ENCODE measurements at regions not wholly inside any gene's neighbourhood (a gene's known extent, or its start where the extent isn't known, plus 50 kb on each side); places are given as distances from the start of the nearest gene placed in this dataset.
A peak's percentile ranks its signal among the peaks of the same experiment; 100 is the strongest.

DNA sequence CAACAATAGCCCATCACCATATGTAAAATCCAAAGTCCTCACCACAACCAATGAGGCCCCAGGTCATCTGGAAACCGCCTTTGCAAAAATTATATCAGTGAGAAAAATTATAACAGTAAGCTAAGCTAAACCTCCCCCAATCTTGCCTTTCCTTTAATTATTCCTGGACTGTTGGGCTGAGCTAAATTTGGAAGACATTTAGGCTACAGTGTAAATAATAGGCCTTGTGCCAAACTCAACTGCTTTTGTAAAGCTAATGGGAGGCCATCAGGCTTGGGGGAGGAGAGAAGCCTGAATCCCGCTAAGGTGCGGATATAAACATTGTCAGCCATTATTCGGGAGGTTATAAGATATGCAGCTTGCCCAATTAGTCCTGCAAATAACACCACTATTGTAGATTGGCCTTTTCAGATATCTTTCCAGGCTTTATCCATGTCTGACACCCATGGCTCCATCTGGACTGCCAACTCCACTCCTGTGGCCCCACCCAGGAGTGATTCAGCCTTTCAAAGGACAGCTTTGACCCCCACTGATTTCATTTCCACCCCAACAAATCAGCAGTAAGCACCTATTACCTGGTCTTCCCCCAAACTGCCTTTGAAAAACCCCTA lies 53.0 kb upstream of the CA12 start:
- no peak for DNase-seq
- no peak overlapping the region for H3K4me3 Mint-ChIP-seq
- H3K27me3 Mint-ChIP-seq (ENCODE audit: low read depth in 3 of 3): peaks cover 2 to 4% (median 3%) of the 10 kb centered on the region in 3 donors
- H3K9me3 Mint-ChIP-seq: no peaks in the 10 kb centered on the region
- no peak overlapping the region for H3K27ac Mint-ChIP-seq
- H3K36me3 Mint-ChIP-seq: no peaks in the 10 kb centered on the region
- peaks cover 6 to 7% of the 10 kb centered on the region in 2 donors for H3K4me1 Mint-ChIP-seq

- no peak for DNase-seq
- no peak overlapping the region for H3K4me3 Mint-ChIP-seq
- H3K36me3 Mint-ChIP-seq: no peaks in the 10 kb centered on the region
- peaks cover 2 to 4% (median 3%) of the 10 kb centered on the region in 3 donors for H3K27me3 Mint-ChIP-seq (ENCODE audit: low read depth in 3 of 3)
- H3K27ac Mint-ChIP-seq: no peak overlapping the region
- H3K9me3 Mint-ChIP-seq: no peaks in the 10 kb centered on the region
- H3K4me1 Mint-ChIP-seq: peaks cover 6 to 7% of the 10 kb centered on the region in 2 donors
Observed at GRCh38 chr15:63435204-63435820, 53.7 kb upstream of the CA12 start.

DNA sequence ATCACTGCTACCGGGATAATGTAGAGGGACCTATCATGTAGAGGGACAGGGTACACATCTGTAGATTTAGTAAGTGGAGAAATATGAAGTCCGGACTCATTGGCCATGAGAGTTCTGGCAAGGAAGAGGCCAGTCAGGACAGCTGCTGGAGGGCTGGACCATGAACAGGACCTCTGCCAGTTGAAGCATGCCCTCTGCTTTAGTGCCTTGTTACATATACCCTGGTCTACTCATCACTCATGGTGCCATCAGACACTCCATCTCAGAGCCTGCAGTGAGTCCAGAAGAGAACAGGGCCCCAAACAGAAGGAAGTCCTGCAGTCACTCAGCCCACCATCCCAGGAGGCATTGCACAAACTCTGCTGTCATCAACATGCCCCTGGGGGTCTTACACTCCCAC lies 54.7 kb upstream of the CA12 start:
- Mint-ChIP-seq H3K9me3 (no peaks in the 10 kb centered on the region), H3K4me3 (no peak overlapping the region), H3K27ac (peak overlapping the region in 1 of 6 donors; percentile 10), H3K27me3 (ENCODE audit: low read depth in 3 of 3) (peaks cover 3 to 12% (median 4%) of the 10 kb centered on the region in 3 donors), H3K36me3 (no peaks in the 10 kb centered on the region), H3K4me1 (peaks cover 6 to 7% of the 10 kb centered on the region in 2 donors)
- DNase-seq: no peak

DNA sequence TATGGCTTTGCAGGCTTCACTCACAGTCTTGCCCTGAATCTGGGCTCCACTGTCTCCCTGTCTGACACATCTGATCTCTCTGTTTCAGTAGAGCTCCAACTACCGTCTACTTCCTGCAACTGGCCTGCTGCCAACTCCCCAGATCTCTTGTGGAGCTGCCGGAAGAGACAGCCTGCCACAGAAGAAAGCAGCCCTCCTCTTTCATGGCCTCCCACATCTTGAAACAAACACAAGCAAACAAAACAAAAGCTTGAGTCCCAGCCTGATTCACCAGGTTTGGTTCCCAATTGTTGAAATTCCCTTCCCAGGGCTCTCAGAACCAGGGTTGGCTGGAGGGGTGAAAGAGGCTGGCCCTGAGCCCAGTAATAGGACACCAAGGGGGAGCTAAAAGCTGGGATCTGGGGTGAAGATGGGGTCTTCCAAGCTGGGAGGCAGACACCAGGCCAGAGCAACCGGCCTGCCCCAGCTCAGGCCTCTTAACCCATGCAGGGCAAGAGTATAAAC lies 55.3 kb upstream of the CA12 start:
- DNase-seq: peak; percentile 5 to 22 (median 18)
- Mint-ChIP-seq H3K27ac (peak overlapping the region in 1 of 6 donors; percentile 10), H3K27me3 (ENCODE audit: low read depth in 3 of 3) (peaks cover 3 to 17% (median 4%) of the 10 kb centered on the region in 3 donors), H3K4me3 (no peak overlapping the region), H3K4me1 (peaks cover 6 to 7% of the 10 kb centered on the region in 2 donors), H3K36me3 (no peaks in the 10 kb centered on the region), H3K9me3 (no peaks in the 10 kb centered on the region)

GRCh38 chr15:63439536-63440264 lies 58.1 kb upstream of the CA12 start:
- Mint-ChIP-seq H3K27me3 (ENCODE audit: low read depth in 3 of 3) (peaks cover 0 to 18% (median 3%) of the 10 kb centered on the region in 3 donors), H3K4me1 (peaks cover 6 to 7% of the 10 kb centered on the region in 2 donors), H3K36me3 (no peaks in the 10 kb centered on the region), H3K4me3 (no peak overlapping the region), H3K27ac (no peak overlapping the region), H3K9me3 (no peaks in the 10 kb centered on the region)
- DNase-seq: no peak

DNA sequence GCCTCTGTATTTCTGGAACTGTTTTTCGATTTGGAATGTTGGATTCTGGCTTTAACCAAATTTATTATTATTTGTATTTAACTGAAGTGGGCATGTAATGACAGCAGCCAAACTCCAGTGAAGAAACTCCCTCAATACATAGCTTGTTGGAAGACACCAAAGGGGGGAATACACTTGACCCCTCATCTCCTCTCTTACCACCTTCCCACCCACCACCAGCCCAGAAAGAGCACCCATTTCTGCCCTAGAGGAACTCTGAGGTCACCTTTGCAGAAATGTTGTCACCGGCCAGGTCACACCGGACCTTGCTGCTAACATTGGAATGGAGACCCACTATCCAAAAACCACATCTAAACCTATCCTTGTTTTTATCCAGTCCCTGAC lies 58.6 kb upstream of the CA12 start:
- H3K4me3 Mint-ChIP-seq: no peak overlapping the region
- no peak for DNase-seq
- H3K27me3 Mint-ChIP-seq (ENCODE audit: low read depth in 3 of 3): peaks cover 0 to 18% (median 3%) of the 10 kb centered on the region in 3 donors
- no peaks in the 10 kb centered on the region for H3K9me3 Mint-ChIP-seq
- H3K27ac Mint-ChIP-seq: no peak overlapping the region
- H3K4me1 Mint-ChIP-seq: peaks cover 6 to 7% of the 10 kb centered on the region in 2 donors
- H3K36me3 Mint-ChIP-seq: no peaks in the 10 kb centered on the region

- H3K9me3 Mint-ChIP-seq: no peaks in the 10 kb centered on the region
- peaks cover 6 to 7% of the 10 kb centered on the region in 2 donors for H3K4me1 Mint-ChIP-seq
- no peak for DNase-seq
- no peaks in the 10 kb centered on the region for H3K36me3 Mint-ChIP-seq
- H3K27me3 Mint-ChIP-seq (ENCODE audit: low read depth in 3 of 3): peaks cover 0 to 18% (median 3%) of the 10 kb centered on the region in 3 donors
- no peak overlapping the region for H3K4me3 Mint-ChIP-seq
- no peak overlapping the region for H3K27ac Mint-ChIP-seq
Observed at GRCh38 chr15:63440756-63441155, 59.1 kb upstream of the CA12 start.

- H3K27ac Mint-ChIP-seq: no peak overlapping the region
- peaks cover 6 to 7% of the 10 kb centered on the region in 2 donors for H3K4me1 Mint-ChIP-seq
- no peaks in the 10 kb centered on the region for H3K9me3 Mint-ChIP-seq
Observed at GRCh38 chr15:63441266-63441665, 59.6 kb upstream of the CA12 start.

GRCh38 chr15:63442080-63442479 lies 60.4 kb upstream of the CA12 start:
- Mint-ChIP-seq H3K36me3 (no peaks in the 10 kb centered on the region), H3K4me1 (peaks cover under 1% of the 10 kb centered on the region in 2 donors), H3K27ac (no peak overlapping the region), H3K4me3 (no peak overlapping the region), H3K9me3 (no peaks in the 10 kb centered on the region), H3K27me3 (ENCODE audit: low read depth in 3 of 3) (peaks cover 0 to 18% (median 4%) of the 10 kb centered on the region in 3 donors)
- DNase-seq: no peak

More at GRCh38 chr15:63441266-63441665, 59.6 kb upstream of the CA12 start:
- DNase-seq: no peak
- Mint-ChIP-seq H3K4me3 (no peak overlapping the region), H3K36me3 (no peaks in the 10 kb centered on the region), H3K27me3 (ENCODE audit: low read depth in 3 of 3) (peaks cover 0 to 18% (median 3%) of the 10 kb centered on the region in 3 donors)

DNA sequence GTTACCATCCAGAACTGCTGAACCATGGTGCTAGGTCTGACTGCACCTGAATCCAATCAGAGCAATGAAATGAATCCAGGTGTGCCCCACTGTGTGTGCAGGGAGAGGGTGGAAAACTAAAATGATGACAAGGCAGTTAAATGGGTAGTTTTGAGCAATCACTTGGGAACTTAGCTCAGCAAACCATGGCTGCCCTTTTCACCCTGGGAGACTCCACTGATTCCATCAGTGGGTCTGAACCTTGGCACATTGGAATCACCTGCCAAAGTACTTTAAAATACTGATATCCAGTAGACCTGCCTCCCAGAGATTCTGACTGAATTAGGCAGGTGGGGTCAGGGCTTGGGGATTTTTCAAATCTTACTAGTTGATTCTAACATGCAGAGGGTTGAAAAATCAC lies 59.8 kb upstream of the USP3 start:
- Mint-ChIP-seq H3K36me3 (no peaks in the 10 kb centered on the region), H3K27me3 (ENCODE audit: low read depth in 3 of 3) (peaks cover 3 to 18% (median 4%) of the 10 kb centered on the region in 3 donors), H3K4me3 (no peak overlapping the region), H3K27ac (no peak overlapping the region), H3K4me1 (no peaks in the 10 kb centered on the region), H3K9me3 (no peaks in the 10 kb centered on the region)
- DNase-seq: no peak

- Mint-ChIP-seq H3K4me1 (no peaks in the 10 kb centered on the region), H3K27ac (no peak overlapping the region), H3K36me3 (no peaks in the 10 kb centered on the region), H3K9me3 (no peaks in the 10 kb centered on the region), H3K27me3 (ENCODE audit: low read depth in 3 of 3) (peaks cover 2 to 11% (median 6%) of the 10 kb centered on the region in 3 donors), H3K4me3 (no peak overlapping the region)
- no peak for DNase-seq
Observed at GRCh38 chr15:63446255-63446654, 58.1 kb upstream of the USP3 start.

DNA sequence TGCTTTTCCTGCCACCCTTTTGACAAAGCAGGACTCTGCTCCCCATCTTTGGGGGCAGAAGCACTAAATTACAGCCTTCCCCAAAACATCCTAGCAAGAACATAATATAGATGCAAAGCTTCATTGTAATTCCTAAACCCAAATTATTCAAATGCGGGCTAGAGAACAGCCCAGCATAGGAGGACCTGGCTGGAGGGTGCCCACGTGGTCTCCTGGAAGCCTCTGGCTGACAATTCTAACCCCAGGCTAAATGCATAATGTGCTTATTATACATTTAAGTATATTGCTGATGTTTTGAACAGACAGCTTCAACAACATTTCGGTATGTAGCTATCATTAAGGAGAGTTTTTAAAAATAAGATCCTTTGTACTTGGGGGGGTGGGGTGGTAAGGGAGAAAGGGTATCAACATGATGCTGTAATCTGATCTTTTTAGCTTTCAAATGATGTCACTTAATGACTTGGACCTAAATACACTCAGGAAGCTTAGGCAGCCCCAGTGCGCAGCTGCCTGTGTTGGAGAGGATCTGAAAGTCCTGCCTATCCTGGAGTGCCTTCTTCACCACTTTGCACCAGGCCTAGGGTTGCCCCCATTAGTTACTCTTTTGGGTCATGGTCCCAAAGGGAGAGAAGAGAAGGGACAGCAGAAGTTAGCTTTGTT lies 57.2 kb upstream of the USP3 start:
- Mint-ChIP-seq H3K27me3 (ENCODE audit: low read depth in 3 of 3) (peaks cover 2 to 6% (median 6%) of the 10 kb centered on the region in 3 donors), H3K4me1 (no peaks in the 10 kb centered on the region), H3K27ac (no peak overlapping the region), H3K9me3 (no peaks in the 10 kb centered on the region), H3K4me3 (no peak overlapping the region), H3K36me3 (no peaks in the 10 kb centered on the region)
- DNase-seq: no peak

DNA sequence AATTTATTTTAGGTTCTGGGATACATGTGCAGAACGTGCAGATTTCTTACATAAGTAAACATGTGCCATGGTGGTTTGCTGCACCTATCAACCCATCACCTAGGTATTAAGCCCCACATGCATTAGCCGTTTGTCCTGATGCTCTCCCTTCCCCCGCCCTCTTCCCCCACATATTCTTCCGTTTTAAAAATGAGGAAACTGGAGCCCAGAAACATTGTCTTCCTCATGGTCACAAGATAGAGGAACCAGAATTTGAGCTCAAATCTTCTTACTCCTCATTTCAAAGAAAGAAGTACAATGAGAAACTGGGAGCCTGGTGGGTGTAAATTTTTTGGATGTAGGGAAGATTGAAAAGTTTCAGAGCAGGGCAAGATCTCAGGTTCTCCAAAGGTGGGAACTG lies 56.1 kb upstream of the USP3 start:
- H3K36me3 Mint-ChIP-seq: no peaks in the 10 kb centered on the region
- no peak overlapping the region for H3K27ac Mint-ChIP-seq
- H3K9me3 Mint-ChIP-seq: no peaks in the 10 kb centered on the region
- no peak for DNase-seq
- H3K4me3 Mint-ChIP-seq: no peak overlapping the region
- no peaks in the 10 kb centered on the region for H3K4me1 Mint-ChIP-seq
- H3K27me3 Mint-ChIP-seq (ENCODE audit: low read depth in 3 of 3): peaks cover 1 to 6% (median 2%) of the 10 kb centered on the region in 3 donors

All from immature natural killer cell (primary cell).